GM21390 (cell line): ENCODE measurements at regions not wholly inside any gene's neighbourhood (a gene's known extent, or its start where the extent isn't known, plus 50 kb on each side); places are given as distances from the start of the nearest gene placed in this dataset.
"Not testable (repeated sequence)": the region's sequence is repeated elsewhere in the genome, so short reads cannot be mapped to it uniquely, and the experiment has no call there.

Experiments used
- ATAC-seq: cut with Tn5 transposase; IDR thresholded peaks from one replicate; pipeline ENCODE4 v1.9.1; 2021; ENCODE audit not compliant: unreplicated experiment

DNA sequence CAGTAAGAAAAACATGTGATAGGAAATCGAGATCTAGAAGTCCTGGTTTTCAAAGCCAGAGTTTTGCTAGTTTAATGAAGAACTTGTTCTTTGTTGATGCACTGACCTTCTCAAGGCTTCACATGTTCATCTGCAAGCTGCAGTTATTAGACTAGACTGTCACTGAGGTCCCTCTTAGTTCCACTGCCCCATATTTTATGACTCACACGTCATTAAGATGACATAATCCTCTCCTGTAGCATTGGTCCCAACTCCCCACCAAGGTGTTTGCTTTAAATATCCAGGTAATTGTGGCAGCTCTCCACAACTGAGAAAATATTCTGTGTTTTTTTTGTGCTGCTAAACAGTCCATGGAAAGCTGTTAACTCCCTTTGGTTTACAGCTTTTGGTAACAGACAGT is 149.7 kb downstream of the MREG start:
- ATAC-seq, result no peak

DNA sequence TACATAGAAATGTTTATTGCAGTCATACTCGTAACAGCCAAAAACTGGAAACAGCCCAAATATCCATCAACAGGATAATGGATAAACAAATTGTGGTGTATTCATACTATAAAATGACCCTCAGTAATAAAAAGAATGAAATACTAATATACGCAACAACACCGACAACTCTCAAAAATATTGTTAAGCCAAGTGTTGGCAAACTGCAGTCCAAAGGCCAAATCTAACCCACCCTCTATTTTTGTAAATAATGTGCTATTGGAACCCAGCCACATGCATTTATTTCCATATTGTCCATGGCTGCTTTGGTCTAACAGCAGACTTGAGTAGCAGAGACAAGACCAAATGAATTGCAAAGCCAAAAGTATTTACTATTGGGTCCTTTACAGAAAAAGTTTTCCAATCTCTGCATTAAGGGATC is 151.0 kb downstream of the MREG start:
- no peak for ATAC-seq

DNA sequence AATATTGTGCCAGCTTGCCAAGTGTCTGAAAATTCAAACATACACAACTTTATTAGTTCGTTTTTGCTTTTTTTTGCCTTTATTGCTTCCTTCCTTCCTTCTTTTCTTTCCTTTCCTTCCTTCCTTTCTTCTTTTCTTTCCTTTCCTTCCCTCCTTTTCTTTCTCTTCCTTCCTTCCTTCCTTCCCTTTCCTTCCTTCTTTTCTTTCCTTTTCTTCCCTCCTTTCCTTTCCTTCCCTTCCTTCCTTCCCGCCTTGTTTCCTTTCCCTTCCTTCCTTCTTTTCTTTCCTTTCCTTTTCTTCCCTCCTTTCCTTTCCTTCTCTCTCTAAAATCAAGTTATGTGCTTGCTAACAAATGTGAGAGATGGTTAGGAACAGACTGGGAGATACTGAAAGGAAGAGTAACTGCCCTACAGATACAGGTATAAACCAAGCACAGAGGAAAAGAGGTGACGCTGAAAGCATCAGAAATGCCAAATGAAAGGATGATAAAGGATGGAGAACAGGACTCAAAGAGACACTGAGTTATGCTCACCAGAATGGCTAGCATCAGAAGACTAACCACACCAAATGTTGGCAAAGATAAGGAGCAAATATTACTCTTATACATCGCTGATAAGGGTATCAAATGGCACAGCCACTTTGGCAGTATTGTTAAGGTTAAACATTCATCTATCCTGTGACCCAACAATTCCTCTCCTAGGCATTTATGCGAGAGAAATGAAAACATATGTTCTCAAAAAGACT is 151.6 kb downstream of the MREG start:
- ATAC-seq, result no peak

DNA sequence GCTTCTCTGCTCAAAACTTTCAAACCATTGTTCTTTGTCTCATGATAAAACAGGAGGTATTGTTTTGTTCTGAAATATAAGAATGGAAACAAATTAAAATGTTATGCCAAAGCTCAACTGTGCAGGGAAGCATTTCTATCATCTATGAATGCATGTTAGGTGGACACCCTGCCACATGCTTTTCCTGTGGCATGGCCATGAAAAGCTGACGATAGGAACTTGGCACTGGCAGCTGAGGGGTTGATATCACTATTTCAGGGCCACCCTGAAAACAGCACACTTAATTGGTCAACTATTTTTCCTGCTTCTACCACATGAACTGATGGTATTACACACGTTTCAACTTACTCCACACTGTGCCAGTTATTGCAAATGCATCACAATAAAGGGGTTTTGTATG is 157.3 kb downstream of the MREG start:
- ATAC-seq, result no peak

DNA sequence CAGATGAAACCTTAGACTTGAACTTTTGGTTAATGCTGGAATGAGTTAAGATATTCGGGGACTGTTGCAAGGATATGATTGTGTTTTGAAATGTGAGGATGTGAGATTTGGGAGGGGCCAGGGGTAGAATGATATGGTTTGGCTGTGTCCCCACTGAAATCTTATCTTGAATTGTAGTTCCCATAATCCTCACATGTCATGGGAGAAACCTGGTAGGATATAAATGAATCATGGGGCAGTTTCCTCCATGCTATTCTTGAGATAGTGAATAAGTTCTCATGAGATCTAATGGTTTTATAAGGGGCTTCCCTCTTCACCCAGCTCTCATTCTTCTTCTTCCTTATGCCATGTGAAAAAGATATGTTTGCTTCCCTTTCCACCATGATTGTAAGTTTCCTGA is 158.0 kb downstream of the MREG start:
- ATAC-seq, result not testable (repeated sequence)

DNA sequence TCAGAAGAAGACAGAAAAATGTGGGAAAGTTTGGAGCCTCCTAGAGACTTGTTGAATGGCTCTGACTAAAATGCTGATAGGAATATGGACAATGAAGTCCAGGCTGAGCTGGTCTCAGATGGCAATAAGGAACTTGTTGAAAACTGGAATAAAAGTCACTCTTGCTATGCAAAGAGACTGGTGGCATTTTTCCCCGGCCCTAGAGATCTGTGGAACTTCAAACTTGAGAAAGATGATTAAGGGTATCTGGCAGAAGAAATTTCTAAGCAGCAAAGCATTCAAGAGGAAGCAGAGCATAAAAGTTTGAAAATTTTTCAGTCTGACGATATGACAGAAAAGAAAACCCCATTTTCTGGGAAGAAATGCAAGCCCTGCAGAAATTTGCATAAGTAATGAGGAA is 159.3 kb downstream of the MREG start:
- ATAC-seq, result no peak

DNA sequence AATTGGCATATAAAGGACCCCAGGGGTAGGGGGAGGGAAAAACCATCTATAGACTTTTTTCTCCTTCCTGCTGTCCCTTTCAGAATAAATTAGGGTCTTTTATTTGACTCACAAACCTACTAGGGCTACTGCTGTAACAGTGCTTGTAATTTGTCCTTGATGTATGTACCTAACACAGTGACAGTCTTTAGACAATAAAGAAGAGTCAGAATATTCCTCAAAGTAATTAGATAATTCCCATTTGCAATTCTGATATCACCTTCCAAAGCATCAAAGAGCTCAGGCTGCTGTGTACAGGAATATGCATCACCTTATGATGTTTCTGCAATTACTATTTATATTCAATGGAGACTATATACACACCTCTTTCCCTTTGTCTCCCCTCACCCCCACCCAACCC is 161.7 kb downstream of the MREG start:
- no peak for ATAC-seq

DNA sequence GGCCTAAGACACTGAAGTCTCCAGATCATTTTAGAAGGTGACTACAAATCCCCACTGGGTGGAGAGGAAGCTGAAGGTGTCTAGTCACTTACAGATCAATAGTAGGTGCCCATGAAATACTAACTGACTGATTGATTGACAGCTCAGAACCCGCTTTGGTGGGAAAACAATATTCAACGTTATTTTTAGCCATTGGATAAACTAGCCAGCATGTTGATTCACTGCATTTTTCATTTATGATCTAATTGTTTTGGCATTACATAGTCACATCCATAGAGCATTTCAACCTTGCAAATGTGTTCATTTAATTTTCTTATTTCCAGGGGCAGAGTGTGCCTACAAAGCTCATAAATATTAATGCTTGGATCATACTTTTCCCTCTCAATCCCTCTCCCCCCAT is 162.3 kb downstream of the MREG start:
- no peak for ATAC-seq

DNA sequence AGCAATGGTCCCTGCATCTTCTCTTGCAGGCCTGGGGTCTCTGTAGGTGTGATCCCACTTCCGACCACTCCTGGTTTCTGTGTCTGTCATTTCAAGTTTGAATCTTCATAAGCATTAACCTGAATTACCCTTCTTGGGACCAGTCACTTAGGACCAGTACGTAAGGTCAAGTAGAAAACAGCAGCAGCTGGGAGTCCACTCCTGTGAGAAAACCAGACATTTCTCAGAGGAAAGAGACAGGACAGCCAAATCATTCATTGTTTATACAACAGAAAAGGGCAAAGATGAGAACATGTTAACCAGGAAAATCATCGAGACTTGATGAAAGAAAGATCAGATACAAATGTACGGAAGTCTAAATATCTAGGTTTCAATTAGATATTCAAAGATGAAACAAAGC is 163.0 kb downstream of the MREG start:
- no peak for ATAC-seq

DNA sequence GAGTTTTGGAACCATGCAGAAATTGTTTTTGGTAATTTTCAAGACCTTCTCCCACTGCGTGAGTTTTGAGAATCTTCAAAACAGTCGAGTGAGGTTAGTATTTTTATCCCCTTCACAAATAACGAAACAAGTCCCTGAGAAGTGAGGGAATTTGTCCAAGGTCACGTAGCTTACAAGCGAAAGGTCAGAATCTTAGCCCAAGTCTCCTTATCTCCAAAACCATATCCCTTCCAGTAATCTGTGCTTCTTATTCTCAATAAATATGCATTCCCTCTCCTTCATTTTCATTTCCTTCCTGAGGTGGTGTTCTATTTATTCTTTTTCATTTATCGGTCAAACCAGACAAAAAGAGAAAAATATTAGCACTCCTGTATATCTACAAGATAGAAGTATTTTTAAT is 163.6 kb downstream of the MREG start:
- no peak for ATAC-seq

DNA sequence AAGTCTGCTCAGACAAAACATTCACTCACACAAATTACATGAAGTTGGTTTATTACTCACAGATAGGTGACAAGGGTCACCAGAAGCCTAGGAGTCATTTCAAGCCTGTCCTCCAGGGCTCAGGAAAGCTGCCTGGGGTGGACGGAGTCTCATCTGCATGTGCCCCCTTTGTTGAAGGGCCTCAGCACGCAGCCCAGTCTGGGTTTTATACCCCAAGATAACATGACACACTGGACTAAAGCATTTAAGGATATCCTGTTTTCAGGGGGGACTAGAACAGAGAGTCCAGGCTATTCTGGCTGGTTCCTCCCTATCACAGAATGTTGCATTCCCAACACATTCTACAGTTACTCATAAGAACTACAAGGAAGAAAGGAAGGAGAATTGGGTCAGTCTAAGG is 164.7 kb downstream of the MREG start:
- no peak for ATAC-seq

DNA sequence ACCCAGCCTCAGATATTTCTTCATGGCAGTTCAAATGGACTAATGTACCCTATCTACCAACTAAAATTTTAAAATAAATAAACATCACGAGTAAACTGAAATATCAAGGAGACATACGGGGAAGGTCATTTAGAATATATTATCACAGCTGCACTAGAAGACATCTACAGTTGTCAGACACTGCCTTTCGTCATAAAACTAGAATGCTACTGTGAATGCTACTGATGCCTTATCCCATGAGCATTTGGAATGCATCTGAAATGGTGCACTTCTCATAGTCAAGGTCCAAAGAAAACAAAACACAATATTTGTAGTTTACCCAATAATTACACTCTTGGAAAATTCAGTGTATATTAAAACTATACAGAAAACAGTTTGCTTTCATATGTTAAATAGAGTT is 165.2 kb downstream of the MREG start:
- ATAC-seq, result no peak

DNA sequence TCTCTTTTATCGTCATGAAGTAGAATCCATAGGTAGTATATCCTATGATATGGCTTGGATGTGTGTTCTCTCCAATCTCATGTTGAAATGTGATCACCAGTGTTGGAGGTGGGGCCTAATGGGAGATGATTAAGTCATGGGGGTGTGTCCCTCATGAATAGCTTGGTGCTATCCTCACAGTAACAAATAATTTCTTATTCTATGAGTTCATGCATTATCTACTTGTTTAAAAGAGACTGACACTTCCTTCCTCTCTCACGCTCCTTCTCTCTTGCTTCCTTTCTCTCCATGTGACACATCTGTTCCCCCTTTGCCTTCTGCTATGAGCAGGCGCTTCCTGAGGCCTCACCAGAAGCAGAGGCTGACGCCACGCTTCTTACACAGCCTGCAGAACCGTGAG is 165.6 kb downstream of the MREG start:
- no peak for ATAC-seq

DNA sequence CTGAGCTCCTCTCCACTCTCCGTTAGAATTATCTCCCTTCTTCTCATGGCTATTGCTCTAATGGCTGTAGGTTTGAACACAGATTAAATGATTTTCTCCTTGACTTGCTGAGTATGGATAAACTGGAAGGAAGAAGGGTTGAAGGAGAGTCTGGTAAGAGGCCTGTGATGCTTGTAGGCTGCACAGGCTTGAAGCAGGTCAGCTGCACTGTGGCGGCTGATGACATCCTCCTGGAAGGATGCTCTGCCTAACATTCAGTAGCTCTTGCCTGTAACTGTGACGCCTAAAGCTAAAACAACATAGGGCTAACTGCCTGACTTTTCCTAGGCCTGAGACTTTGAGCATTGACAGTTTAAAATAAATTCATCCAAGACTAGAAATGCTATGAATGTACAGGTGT is 166.3 kb downstream of the MREG start:
- ATAC-seq, result no peak

DNA sequence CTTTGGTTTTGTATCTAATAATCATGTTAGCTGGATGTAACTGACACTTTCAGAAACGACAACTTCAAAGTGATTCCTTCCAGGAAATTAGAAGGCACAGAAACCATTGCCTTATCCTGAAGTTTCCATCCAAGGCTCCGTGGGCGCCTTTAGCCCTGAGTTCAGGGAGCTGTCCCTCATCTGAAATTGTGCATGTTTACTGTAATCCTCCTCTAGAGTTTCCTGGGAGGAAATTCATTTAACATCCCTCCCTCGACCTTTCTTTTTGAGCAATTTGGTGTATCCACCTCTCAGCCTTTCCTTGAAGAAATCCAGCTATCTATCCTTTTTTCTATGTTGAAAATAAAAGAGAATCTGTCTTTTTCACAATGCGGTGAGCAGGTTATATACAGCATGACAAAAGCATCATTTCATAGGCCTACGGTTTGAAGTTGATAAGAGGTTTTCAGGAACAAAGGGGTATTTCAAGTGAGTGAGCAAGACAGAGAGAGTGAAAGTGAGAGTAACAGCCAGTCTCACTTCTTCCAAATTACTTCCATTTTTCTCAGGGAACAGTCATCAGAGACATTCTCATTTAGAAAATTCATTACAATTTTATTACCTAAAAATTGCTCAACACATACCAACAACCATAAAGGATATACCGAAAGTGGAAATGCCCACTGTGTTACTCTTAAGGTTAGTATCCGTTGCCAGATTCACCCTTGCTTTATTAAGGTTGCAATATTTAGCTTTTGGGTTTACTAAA is 167.3 kb downstream of the MREG start:
- peak; percentile 71 for ATAC-seq

DNA sequence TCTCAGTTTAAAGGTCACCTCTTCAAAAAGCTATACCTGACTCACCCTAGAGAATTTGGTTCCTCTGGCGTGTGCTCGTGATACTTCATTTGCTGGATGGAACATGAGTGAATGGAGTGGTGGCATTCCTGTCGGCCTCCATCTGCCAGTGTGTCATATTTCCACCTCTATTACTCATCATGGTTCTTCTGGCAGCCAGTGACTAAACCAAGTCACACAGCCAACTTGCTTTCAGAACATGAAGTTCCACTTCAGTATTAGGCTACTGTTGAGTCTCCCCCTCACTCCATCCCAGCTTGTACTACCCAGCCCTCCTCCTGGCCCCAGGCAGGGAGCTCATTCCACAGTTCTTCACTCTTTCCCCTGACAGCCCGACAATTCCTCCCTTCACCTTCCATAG is 169.8 kb downstream of the MREG start:
- no peak for ATAC-seq

DNA sequence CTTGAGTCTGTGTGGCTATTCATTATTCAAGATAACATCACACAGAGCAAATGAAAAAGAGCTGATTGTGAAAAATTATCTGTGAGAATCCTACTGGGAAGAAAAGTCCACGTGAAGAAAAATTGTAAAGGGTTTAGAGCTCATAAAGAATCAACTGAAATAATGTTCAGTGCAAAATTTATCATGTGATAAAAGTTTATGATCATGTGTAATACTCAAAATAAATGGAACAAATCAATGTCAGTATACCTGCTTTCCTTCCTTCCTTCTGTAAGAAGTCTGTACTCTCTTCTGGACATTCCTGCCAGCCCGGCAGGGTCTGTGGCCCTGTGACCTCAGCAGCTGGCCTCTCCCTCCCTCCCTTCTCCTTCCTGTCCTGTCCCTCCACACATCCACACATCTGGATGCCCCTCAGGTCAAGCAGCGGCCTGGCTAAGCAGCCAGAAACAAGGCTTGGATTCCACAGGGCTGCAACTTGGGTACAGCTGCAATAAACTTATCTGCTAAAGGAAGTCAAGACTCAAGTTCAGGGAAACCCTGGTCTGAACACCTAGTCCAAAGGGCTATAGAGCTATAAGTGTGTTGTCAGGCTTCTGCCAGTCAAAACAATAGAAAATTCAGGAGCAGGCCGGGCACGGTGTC is 172.1 kb downstream of the MREG start:
- peak; percentile 16 for ATAC-seq

DNA sequence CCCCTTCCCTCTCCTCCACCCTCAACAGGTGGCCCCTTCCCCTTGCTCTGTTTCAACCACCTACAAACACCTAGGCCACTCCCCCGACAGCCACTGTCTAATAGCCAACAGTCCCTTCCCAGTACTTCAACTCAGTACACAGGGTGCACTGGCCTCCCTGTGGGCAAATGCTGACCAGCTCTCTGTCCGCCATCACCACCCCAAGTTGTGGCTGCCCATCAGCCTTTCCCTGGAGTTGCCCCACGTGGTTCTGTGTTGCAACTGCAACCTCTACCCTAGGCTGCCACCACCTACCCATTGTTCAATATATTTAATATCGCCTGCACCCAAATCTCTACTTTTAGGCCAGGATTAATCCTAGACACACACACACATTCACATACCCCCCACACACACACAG is 173.5 kb downstream of the MREG start:
- no peak for ATAC-seq

DNA sequence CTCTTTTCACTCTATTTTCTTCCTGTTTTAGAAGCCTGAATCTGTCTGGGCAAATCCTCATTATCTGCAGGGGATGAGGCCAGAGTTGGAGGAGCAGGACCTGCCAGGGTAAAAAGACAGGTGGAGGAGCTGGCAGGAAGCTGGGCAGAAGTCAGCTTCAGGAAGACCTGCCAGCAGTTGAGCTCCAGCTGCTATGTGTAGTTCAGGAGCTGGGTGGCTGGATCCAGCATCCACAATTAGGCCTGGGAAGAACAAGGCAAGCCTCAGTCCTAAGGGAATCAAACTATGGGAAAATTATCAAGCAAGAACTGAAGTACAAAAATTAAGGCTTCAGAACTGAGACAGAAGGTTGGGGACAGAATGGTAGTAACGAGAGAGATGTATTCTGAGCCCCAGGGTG is 174.0 kb downstream of the MREG start:
- no peak for ATAC-seq

DNA sequence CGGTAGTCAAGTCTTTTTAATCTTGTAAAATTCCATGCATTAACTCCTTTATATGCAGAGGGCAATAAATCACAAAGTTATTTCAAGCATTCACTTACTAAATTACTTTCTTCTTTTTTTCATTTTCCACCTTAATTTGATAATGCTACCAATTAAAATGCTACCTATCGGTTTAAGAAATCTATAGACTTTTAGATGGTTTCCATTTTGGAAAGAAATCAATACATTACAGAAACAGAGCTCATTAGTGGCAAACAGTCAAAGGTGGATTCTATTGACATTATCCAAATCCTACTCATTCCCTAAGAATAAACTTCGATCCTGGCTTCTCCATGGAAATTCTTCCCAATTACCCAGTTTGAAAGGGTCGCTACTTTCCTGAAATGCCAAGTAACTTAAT is 176.5 kb downstream of the MREG start:
- ATAC-seq, result no peak

DNA sequence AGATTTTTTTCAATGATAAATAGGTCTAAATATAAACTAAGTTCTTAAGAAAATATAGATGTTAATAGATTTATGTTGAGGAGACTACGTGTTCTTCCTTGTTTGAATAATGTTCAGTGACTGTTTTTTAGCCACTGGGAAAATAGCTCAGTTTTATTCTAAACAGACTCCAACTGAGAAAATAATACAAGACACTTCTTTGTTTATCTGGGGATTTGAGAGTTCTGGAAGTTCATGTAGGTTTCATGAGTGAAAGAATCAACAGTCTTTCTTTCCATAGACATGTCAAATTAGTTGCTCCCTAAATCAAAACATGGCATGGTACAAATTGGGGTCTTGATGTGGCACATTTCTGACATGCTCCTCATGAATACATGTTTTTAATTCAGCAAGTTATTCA is 177.7 kb downstream of the MREG start:
- ATAC-seq, result no peak

DNA sequence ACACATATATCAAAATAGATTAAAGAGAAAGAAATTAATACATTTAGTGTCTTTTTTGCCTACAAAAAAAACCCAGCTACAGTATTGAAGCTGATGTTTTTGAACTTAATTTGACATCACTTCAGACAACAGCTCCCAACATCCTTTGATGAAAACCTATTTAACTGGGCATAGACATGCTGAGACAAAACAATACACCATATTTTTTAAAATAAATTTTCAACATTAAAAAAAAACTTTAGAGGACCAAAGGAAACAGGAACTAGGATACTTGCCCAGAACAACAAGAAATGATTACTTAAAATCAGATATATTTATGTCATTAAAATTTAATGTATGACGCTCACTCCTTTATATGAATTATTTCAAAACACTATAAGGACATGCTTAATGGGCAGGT is 178.1 kb downstream of the MREG start:
- ATAC-seq, result no peak
